Astrocyte (in vitro differentiated cells and primary cell): ENCODE measurements at regions not wholly inside any gene's neighbourhood (a gene's known extent, or its start where the extent isn't known, plus 50 kb on each side); places are given as distances from the start of the nearest gene placed in this dataset.

Experiments
- EZH2 ChIP-seq: IDR thresholded peaks from 2 replicates; pipeline ENCODE4 v1.6.1; 2012; ENCODE audit warnings: mild to moderate bottlenecking, low read length, inconsistent platforms; ENCODE audit not compliant: insufficient read depth
- TF ChIP-seq, protein P1 (sequence below): IDR thresholded peaks from 2 replicates; pipeline ENCODE4 v1.5.1; 2011; ENCODE audit warnings: low read depth, mild to moderate bottlenecking, inconsistent platforms, low read length, moderate library complexity; ENCODE audit not compliant: insufficient read depth

DNA sequence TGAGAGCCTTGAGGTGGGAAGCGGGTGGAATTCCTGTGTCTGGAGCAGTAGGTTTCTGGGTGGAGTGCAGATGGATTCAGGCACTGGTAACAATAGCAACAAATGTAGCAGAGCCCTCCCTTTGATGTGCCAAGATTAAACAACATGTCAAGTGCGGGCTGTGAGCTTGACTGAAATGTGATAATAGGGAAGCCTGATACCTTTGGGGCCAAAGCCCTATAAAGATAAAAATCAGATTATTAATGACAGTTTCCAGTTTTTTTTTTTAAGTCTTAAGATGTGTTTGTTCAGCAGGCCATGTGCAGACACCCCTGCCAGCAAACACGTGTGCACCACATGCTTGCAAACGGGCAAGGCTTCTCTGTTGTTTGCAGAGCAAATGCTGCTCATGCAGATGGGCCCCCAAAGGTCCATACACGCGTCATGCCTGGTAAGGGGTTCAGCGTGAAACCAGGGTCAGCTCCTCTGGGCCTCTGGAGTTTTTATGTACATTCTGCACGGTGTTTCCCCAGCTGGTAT is 193.2 kb downstream of the GADD45G start:
- TF ChIP-seq, protein P1, sequence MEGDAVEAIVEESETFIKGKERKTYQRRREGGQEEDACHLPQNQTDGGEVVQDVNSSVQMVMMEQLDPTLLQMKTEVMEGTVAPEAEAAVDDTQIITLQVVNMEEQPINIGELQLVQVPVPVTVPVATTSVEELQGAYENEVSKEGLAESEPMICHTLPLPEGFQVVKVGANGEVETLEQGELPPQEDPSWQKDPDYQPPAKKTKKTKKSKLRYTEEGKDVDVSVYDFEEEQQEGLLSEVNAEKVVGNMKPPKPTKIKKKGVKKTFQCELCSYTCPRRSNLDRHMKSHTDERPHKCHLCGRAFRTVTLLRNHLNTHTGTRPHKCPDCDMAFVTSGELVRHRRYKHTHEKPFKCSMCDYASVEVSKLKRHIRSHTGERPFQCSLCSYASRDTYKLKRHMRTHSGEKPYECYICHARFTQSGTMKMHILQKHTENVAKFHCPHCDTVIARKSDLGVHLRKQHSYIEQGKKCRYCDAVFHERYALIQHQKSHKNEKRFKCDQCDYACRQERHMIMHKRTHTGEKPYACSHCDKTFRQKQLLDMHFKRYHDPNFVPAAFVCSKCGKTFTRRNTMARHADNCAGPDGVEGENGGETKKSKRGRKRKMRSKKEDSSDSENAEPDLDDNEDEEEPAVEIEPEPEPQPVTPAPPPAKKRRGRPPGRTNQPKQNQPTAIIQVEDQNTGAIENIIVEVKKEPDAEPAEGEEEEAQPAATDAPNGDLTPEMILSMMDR = no peak
- no peak for TF ChIP-seq EZH2
